NCI-H1105 treated with DMSO at 0.1 percent for 48 hours (cell line): ENCODE measurements at regions not wholly inside any gene's neighbourhood (a gene's known extent, or its start where the extent isn't known, plus 50 kb on each side); places are given as distances from the start of the nearest gene placed in this dataset.
"Not testable (repeated sequence)": the region's sequence is repeated elsewhere in the genome, so short reads cannot be mapped to it uniquely, and the experiment has no call there.

Experiments used
- DNase-seq: peaks from one replicate; lab custom pipeline; 2025; lab: John Stamatoyannopoulos, UW

- DNase-seq, result no peak
These were observed 94.3 kb upstream of the FRMD4A start for GRCh38 chr10:14425034-14425433.

- no peak for DNase-seq
These were observed 92.5 kb upstream of the FRMD4A start for GRCh38 chr10:14423111-14423744.

- DNase-seq, result no peak
These were observed 91.7 kb upstream of the FRMD4A start for GRCh38 chr10:14422431-14422830.

- no peak for DNase-seq
These were observed 91.2 kb upstream of the FRMD4A start for GRCh38 chr10:14421941-14422340.

- DNase-seq, result not testable (repeated sequence)
These were observed 86.6 kb upstream of the FRMD4A start for GRCh38 chr10:14417336-14417735.

GRCh38 chr10:14416308-14416700 lies 85.6 kb upstream of the FRMD4A start:
- no peak for DNase-seq

- DNase-seq, result no peak
These were observed 85.1 kb upstream of the FRMD4A start for GRCh38 chr10:14415676-14416307.

- DNase-seq, result no peak
These were observed 84.2 kb upstream of the FRMD4A start for GRCh38 chr10:14414901-14415300.

GRCh38 chr10:14413523-14413922 lies 82.8 kb upstream of the FRMD4A start:
- no peak for DNase-seq

- no peak for DNase-seq
These were observed 81.9 kb upstream of the FRMD4A start for GRCh38 chr10:14412624-14413023.

- no peak for DNase-seq
These were observed 79.2 kb upstream of the FRMD4A start for GRCh38 chr10:14409856-14410458.

GRCh38 chr10:14409247-14409646 lies 78.5 kb upstream of the FRMD4A start:
- DNase-seq, result no peak

GRCh38 chr10:14408139-14408538 lies 77.4 kb upstream of the FRMD4A start:
- no peak for DNase-seq

- no peak for DNase-seq
These were observed 76.8 kb upstream of the FRMD4A start for GRCh38 chr10:14407567-14407966.

GRCh38 chr10:14405076-14406065 lies 74.6 kb upstream of the FRMD4A start:
- no peak for DNase-seq

- no peak for DNase-seq
These were observed 73.3 kb upstream of the FRMD4A start for GRCh38 chr10:14403881-14404623.

- no peak for DNase-seq
These were observed 72.6 kb upstream of the FRMD4A start for GRCh38 chr10:14403359-14403758.

GRCh38 chr10:14399641-14400040 lies 68.9 kb upstream of the FRMD4A start:
- no peak for DNase-seq

GRCh38 chr10:14397066-14397465 lies 66.3 kb upstream of the FRMD4A start:
- no peak for DNase-seq

- no peak for DNase-seq
These were observed 65.8 kb upstream of the FRMD4A start for GRCh38 chr10:14396411-14397048.

- DNase-seq, result no peak
These were observed 63.5 kb upstream of the FRMD4A start for GRCh38 chr10:14394179-14394578.
